ENCODE measurements at regions not wholly inside any gene's neighbourhood (a gene's known extent, or its start where the extent isn't known, plus 50 kb on each side); places are given as distances from the start of the nearest gene placed in this dataset.

DNA sequence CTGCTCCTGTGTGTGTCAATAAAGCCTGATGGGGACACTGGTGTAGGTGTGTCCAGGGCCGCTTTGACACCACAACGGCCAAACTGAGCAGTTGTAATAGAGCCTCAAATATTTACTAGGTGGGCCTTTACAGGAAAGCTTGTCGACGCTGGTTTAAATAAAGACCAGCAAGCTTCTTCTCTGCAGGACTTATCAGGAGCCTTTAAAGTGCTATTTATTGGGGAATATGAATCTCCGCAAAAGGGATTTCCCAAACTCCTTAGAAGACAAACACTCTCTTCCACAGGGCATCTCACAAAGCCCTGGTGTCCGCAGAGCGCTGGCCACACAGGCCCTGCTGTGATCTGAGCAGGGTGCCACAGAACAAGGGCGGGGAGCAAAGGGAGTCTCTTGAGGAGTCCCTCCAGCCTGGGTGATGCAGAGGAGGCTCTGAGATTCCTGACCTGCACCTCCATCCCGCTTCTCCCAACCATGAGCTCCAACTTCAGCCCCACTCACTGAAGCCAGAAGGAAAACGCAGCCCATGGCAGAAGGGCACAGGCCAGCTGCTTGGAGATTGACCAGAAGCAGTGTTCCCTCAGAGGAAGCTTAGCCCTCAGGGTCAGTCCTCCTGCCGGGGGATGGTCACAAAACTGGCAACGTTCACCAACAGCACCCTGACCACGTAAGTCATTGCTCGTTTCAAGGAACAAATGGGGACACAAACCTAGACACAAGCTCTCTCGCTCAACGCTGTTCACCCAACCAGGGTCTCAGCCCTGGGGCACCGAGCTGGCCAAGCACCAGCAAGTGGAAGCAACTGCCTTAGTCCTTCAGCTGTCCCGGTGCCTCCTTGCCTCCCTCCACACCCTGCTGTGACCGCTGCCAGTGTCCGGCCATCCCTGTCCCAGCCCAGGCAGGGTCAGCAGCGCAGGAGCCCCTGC lies 129.5 kb downstream of the OAT start:
- Histone ChIP-seq H3K4me1 (ENCODE audit: control insufficient read depth in 3 of 3, insufficient read depth in 2 of 3, low read depth in 1 of 3, low read length in 2 of 3) (no peaks in the 10 kb centered on the region), H3K27ac (ENCODE audit: low read depth in 1 of 3, low read length in 2 of 3) (no peak overlapping the region), H3K36me3 (ENCODE audit: control insufficient read depth in 3 of 3, insufficient read depth in 2 of 3, low read depth in 1 of 3, low read length in 3 of 3) (no peaks in the 10 kb centered on the region), H3K9me3 (ENCODE audit: control insufficient read depth in 2 of 2, insufficient read depth in 1 of 2, low read depth in 1 of 2, low read length in 1 of 2) (no peaks in the 10 kb centered on the region), H3K4me3 (ENCODE audit: low read depth in 1 of 3, low read length in 3 of 3) (no peak overlapping the region), H3K27me3 (ENCODE audit: control insufficient read depth in 3 of 3, insufficient read depth in 3 of 3, low read length in 3 of 3) (no peaks in the 10 kb centered on the region)
- FAIRE-seq (no peak), DNase-seq (no peak)
- WGBS, 3 donors, result 84 to 92% (median 87%) methylated on average over 21 of the region's 21 CpGs

- no peaks in the 10 kb centered on the region for H3K27me3 ChIP-seq (ENCODE audit: control insufficient read depth in 3 of 3, insufficient read depth in 3 of 3, low read length in 3 of 3)
- no peaks in the 10 kb centered on the region for H3K36me3 ChIP-seq (ENCODE audit: control insufficient read depth in 3 of 3, insufficient read depth in 2 of 3, low read depth in 1 of 3, low read length in 3 of 3)
- no peak overlapping the region for H3K27ac ChIP-seq (ENCODE audit: low read depth in 1 of 3, low read length in 2 of 3)
- no peak overlapping the region for H3K4me3 ChIP-seq (ENCODE audit: low read depth in 1 of 3, low read length in 3 of 3)
- H3K9me3 ChIP-seq (ENCODE audit: control insufficient read depth in 2 of 2, insufficient read depth in 1 of 2, low read depth in 1 of 2, low read length in 1 of 2), result no peaks in the 10 kb centered on the region
- 78 to 91% (median 84%) methylated on average over 8 of the region's 8 CpGs for WGBS, 3 donors
- DNase-seq (no peak), FAIRE-seq (no peak)
- no peaks in the 10 kb centered on the region for H3K4me1 ChIP-seq (ENCODE audit: control insufficient read depth in 3 of 3, insufficient read depth in 2 of 3, low read depth in 1 of 3, low read length in 2 of 3)
Observed at GRCh38 chr10:124288486-124288885, 130.2 kb downstream of the OAT start.

- Histone ChIP-seq H3K36me3 (ENCODE audit: control insufficient read depth in 3 of 3, insufficient read depth in 2 of 3, low read depth in 1 of 3, low read length in 3 of 3) (no peaks in the 10 kb centered on the region), H3K9me3 (ENCODE audit: control insufficient read depth in 2 of 2, insufficient read depth in 1 of 2, low read depth in 1 of 2, low read length in 1 of 2) (no peaks in the 10 kb centered on the region), H3K4me1 (ENCODE audit: control insufficient read depth in 3 of 3, insufficient read depth in 2 of 3, low read depth in 1 of 3, low read length in 2 of 3) (no peaks in the 10 kb centered on the region), H3K27me3 (ENCODE audit: control insufficient read depth in 3 of 3, insufficient read depth in 3 of 3, low read length in 3 of 3) (no peaks in the 10 kb centered on the region), H3K4me3 (ENCODE audit: low read depth in 1 of 3, low read length in 3 of 3) (no peak overlapping the region), H3K27ac (ENCODE audit: low read depth in 1 of 3, low read length in 2 of 3) (no peak overlapping the region)
- no peak for FAIRE-seq
- no peak for DNase-seq
- WGBS, 3 donors, result 91 to 94% (median 91%) methylated on average over 9 of the region's 9 CpGs
Observed at GRCh38 chr10:124287791-124288190, 130.9 kb downstream of the OAT start.

GRCh38 chr10:124287071-124287685 lies 131.5 kb downstream of the OAT start:
- 82 to 89% (median 82%) methylated on average over 10 of the region's 10 CpGs for WGBS, 3 donors
- H3K9me3 ChIP-seq (ENCODE audit: control insufficient read depth in 2 of 2, insufficient read depth in 1 of 2, low read depth in 1 of 2, low read length in 1 of 2), result no peaks in the 10 kb centered on the region
- H3K27ac ChIP-seq (ENCODE audit: low read depth in 1 of 3, low read length in 2 of 3), result no peak overlapping the region
- no peak overlapping the region for H3K4me3 ChIP-seq (ENCODE audit: low read depth in 1 of 3, low read length in 3 of 3)
- H3K4me1 ChIP-seq (ENCODE audit: control insufficient read depth in 3 of 3, insufficient read depth in 2 of 3, low read depth in 1 of 3, low read length in 2 of 3), result no peaks in the 10 kb centered on the region
- FAIRE-seq (no peak), DNase-seq (no peak)
- H3K36me3 ChIP-seq (ENCODE audit: control insufficient read depth in 3 of 3, insufficient read depth in 2 of 3, low read depth in 1 of 3, low read length in 3 of 3), result no peaks in the 10 kb centered on the region
- H3K27me3 ChIP-seq (ENCODE audit: control insufficient read depth in 3 of 3, insufficient read depth in 3 of 3, low read length in 3 of 3), result no peaks in the 10 kb centered on the region

DNA sequence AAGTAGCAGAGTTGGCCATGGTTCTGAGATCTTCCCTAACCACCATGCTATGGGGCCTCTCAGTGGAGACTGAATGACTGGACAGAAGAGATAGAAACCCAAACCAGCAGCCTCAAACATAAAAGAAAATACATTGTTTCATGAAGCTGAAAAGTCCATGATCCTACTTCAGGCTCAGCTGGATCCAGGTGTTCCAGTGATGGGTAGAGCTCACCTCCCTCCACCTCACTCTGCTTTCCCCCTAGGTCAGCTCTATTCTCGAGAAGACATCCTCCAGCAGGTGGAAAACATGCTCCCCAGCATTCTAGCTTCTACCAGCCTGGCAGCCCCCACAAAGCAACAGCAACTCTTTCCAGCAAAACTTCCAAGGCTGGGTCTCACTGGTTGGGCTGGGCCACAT lies 132.1 kb downstream of the OAT start:
- Histone ChIP-seq H3K36me3 (ENCODE audit: control insufficient read depth in 3 of 3, insufficient read depth in 2 of 3, low read depth in 1 of 3, low read length in 3 of 3) (no peaks in the 10 kb centered on the region), H3K4me3 (ENCODE audit: low read depth in 1 of 3, low read length in 3 of 3) (no peak overlapping the region), H3K9me3 (ENCODE audit: control insufficient read depth in 2 of 2, insufficient read depth in 1 of 2, low read depth in 1 of 2, low read length in 1 of 2) (no peaks in the 10 kb centered on the region), H3K27ac (ENCODE audit: low read depth in 1 of 3, low read length in 2 of 3) (no peak overlapping the region), H3K27me3 (ENCODE audit: control insufficient read depth in 3 of 3, insufficient read depth in 3 of 3, low read length in 3 of 3) (no peaks in the 10 kb centered on the region), H3K4me1 (ENCODE audit: control insufficient read depth in 3 of 3, insufficient read depth in 2 of 3, low read depth in 1 of 3, low read length in 2 of 3) (no peaks in the 10 kb centered on the region)
- DNase-seq (no peak), FAIRE-seq (no peak)
- 15 to 64% (median 33%) methylated on average over 1 of the region's 1 CpG for WGBS, 3 donors

- no peak overlapping the region for H3K4me3 ChIP-seq (ENCODE audit: low read depth in 1 of 3, low read length in 3 of 3)
- H3K4me1 ChIP-seq (ENCODE audit: control insufficient read depth in 3 of 3, insufficient read depth in 2 of 3, low read depth in 1 of 3, low read length in 2 of 3), result no peaks in the 10 kb centered on the region
- DNase-seq, result no peak
- H3K36me3 ChIP-seq (ENCODE audit: control insufficient read depth in 3 of 3, insufficient read depth in 2 of 3, low read depth in 1 of 3, low read length in 3 of 3), result no peaks in the 10 kb centered on the region
- H3K27ac ChIP-seq (ENCODE audit: low read depth in 1 of 3, low read length in 2 of 3), result peak overlapping the region in 1 of 3 donors; percentile 28
- no peaks in the 10 kb centered on the region for H3K9me3 ChIP-seq (ENCODE audit: control insufficient read depth in 2 of 2, insufficient read depth in 1 of 2, low read depth in 1 of 2, low read length in 1 of 2)
- 66 to 77% (median 72%) methylated on average over 21 of the region's 21 CpGs for WGBS, 3 donors
- FAIRE-seq, result no peak
- H3K27me3 ChIP-seq (ENCODE audit: control insufficient read depth in 3 of 3, insufficient read depth in 3 of 3, low read length in 3 of 3), result no peaks in the 10 kb centered on the region
Observed at GRCh38 chr10:124285587-124286527, 132.9 kb downstream of the OAT start.

DNA sequence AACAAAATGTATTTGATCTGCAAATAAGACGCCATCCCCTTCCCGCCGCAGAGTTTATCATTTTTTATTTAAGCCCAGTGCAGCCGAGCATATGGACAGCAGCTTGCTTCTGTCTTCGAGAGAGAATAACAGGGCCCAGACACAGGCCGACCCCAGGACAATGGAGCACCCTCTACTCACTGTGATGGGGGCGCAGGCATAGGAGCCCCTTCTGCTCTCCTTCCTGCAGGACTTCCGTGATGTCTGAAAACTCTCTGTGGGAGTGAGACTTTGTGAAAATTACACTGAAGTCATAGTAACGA lies 134.8 kb downstream of the OAT start:
- no peaks in the 10 kb centered on the region for H3K4me1 ChIP-seq (ENCODE audit: control insufficient read depth in 3 of 3, insufficient read depth in 2 of 3, low read depth in 1 of 3, low read length in 2 of 3)
- H3K27ac ChIP-seq (ENCODE audit: low read depth in 1 of 3, low read length in 2 of 3), result no peak overlapping the region
- no peak overlapping the region for H3K4me3 ChIP-seq (ENCODE audit: low read depth in 1 of 3, low read length in 3 of 3)
- H3K9me3 ChIP-seq (ENCODE audit: control insufficient read depth in 2 of 2, insufficient read depth in 1 of 2, low read depth in 1 of 2, low read length in 1 of 2), result no peaks in the 10 kb centered on the region
- no peaks in the 10 kb centered on the region for H3K27me3 ChIP-seq (ENCODE audit: control insufficient read depth in 3 of 3, insufficient read depth in 3 of 3, low read length in 3 of 3)
- 79 to 86% (median 84%) methylated on average over 9 of the region's 9 CpGs for WGBS, 3 donors
- FAIRE-seq, result no peak
- H3K36me3 ChIP-seq (ENCODE audit: control insufficient read depth in 3 of 3, insufficient read depth in 2 of 3, low read depth in 1 of 3, low read length in 3 of 3), result no peaks in the 10 kb centered on the region
- no peak for DNase-seq

DNA sequence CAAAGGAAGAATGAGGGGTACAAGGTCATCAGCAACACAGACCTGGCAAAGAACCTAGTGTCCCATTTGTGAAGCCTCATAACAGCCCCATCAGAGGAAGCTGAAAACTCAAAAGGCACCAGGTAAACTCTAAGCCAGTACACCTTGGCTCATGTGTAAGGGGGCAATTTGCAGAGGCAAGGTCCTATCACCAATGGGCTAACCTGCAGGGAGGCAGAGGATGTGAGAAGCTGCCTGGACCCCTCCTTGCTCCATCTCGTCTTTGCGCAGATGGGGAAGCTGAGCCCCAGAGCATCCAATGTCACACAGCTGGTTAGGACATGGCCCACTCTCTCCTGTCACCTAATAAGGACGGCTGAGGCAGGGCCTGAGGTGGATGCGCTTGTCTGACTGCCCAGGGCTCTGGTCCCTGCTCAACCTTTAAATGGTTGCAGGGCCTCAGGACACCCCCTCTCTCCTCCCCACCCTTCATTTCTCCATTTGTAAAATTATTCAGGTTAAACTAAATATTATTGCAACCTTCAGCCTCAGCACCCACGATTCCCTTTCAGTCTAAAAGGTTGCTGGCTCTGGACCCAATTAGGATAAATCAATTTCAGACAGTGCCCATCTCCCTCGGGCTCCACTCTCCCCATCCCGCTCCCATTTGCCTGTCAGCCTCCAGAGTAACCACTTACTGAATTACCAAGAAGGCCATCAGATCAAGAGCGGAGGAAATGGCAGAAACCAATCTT lies 135.3 kb downstream of the OAT start:
- Histone ChIP-seq H3K27me3 (ENCODE audit: control insufficient read depth in 3 of 3, insufficient read depth in 3 of 3, low read length in 3 of 3) (no peaks in the 10 kb centered on the region), H3K4me3 (ENCODE audit: low read depth in 1 of 3, low read length in 3 of 3) (no peak overlapping the region), H3K9me3 (ENCODE audit: control insufficient read depth in 2 of 2, insufficient read depth in 1 of 2, low read depth in 1 of 2, low read length in 1 of 2) (no peaks in the 10 kb centered on the region), H3K4me1 (ENCODE audit: control insufficient read depth in 3 of 3, insufficient read depth in 2 of 3, low read depth in 1 of 3, low read length in 2 of 3) (no peaks in the 10 kb centered on the region), H3K36me3 (ENCODE audit: control insufficient read depth in 3 of 3, insufficient read depth in 2 of 3, low read depth in 1 of 3, low read length in 3 of 3) (no peaks in the 10 kb centered on the region), H3K27ac (ENCODE audit: low read depth in 1 of 3, low read length in 2 of 3) (no peak overlapping the region)
- no peak for FAIRE-seq
- DNase-seq, result no peak
- WGBS, 3 donors, result 80 to 84% (median 81%) methylated on average over 8 of the region's 8 CpGs

Data from small intestine (tissue), 7 donors.